SK-N-SH treated with all-trans-retinoic acid at 6 μM for 48 hours (cell line): ENCODE measurements at regions not wholly inside any gene's neighbourhood (a gene's known extent, or its start where the extent isn't known, plus 50 kb on each side); places are given as distances from the start of the nearest gene placed in this dataset.

Experiments
- ATAC-seq: fragments of 200-7000 bp; cut with Tn5 transposase; 3 replicates; pipeline ENCODE4 v1.9.1; 2020; ENCODE audit warnings: mild to moderate bottlenecking, moderate library complexity
- ARNTL ChIP-seq: fragments of 450-650 bp; formaldehyde crosslinking; IDR thresholded peaks from 2 replicates; pipeline ENCODE4 v1.5.0; 2020; ENCODE audit warnings: low read depth, mild to moderate bottlenecking, moderate library complexity, borderline replicate concordance
- BACH2 ChIP-seq: fragments of 250-450 bp; sonication (Bioruptor Pico); IDR thresholded peaks from 2 replicates; pipeline ENCODE4 v1.9.0; 2021; ENCODE audit warnings: mild to moderate bottlenecking, borderline replicate concordance
- CREB5 ChIP-seq: fragments of 250-450 bp; sonication (Bioruptor Pico); IDR thresholded peaks from 2 replicates; pipeline ENCODE4 v1.5.1; 2020; ENCODE audit warnings: low read depth, mild to moderate bottlenecking, moderate library complexity
- CSDC2 ChIP-seq: fragments of 250-450 bp; sonication (Bioruptor Pico); IDR thresholded peaks from 2 replicates; pipeline ENCODE4 v1.5.0; 2020; ENCODE audit warnings: mild to moderate bottlenecking, moderate library complexity
- CSRNP3 ChIP-seq: fragments of 250-450 bp; sonication (Bioruptor Pico); IDR thresholded peaks from 2 replicates; pipeline ENCODE4 v1.5.1; 2021; ENCODE audit warnings: mild to moderate bottlenecking, moderate library complexity
- ESRRG ChIP-seq: fragments of 250-450 bp; sonication (Bioruptor Pico); IDR thresholded peaks from 2 replicates; pipeline ENCODE4 v1.6.1; 2021; ENCODE audit warnings: mild to moderate bottlenecking
- GLIS3 ChIP-seq: fragments of 250-450 bp; sonication (Bioruptor Pico); IDR thresholded peaks from 2 replicates; pipeline ENCODE4 v1.5.0; 2020; ENCODE audit warnings: mild to moderate bottlenecking, moderate library complexity
- ISL1 ChIP-seq: fragments of 250-450 bp; sonication (Bioruptor Pico); IDR thresholded peaks from 2 replicates; pipeline ENCODE4 v2.1.2; 2022; ENCODE audit warnings: mild to moderate bottlenecking, moderate library complexity
- PATZ1 ChIP-seq: fragments of 250-450 bp; sonication (Bioruptor Pico); IDR thresholded peaks from 2 replicates; pipeline ENCODE4 v1.8.0; 2020; ENCODE audit warnings: mild to moderate bottlenecking, moderate library complexity, borderline replicate concordance
- POU6F1 ChIP-seq: fragments of 250-450 bp; sonication (Bioruptor Pico); IDR thresholded peaks from 2 replicates; pipeline ENCODE4 v1.8.0; 2021; ENCODE audit warnings: low read depth, mild to moderate bottlenecking, moderate library complexity, borderline replicate concordance
- PPARA ChIP-seq: fragments of 250-450 bp; sonication (Bioruptor Pico); IDR thresholded peaks from 2 replicates; pipeline ENCODE4 v1.5.0; 2020; ENCODE audit warnings: mild to moderate bottlenecking, borderline replicate concordance
- RARB ChIP-seq: fragments of 250-450 bp; sonication (Bioruptor Pico); IDR thresholded peaks from 2 replicates; pipeline ENCODE4 v1.8.0; 2021; ENCODE audit warnings: mild to moderate bottlenecking, moderate library complexity
- SNAI2 ChIP-seq: fragments of 250-450 bp; sonication (Bioruptor Pico); IDR thresholded peaks from 2 replicates; pipeline ENCODE4 v1.5.0; 2020; ENCODE audit warnings: mild to moderate bottlenecking, moderate library complexity
- TCF4 ChIP-seq: fragments of 250-450 bp; sonication (Bioruptor Pico); IDR thresholded peaks from 2 replicates; pipeline ENCODE4 v1.8.0; 2021; ENCODE audit warnings: mild to moderate bottlenecking, moderate library complexity, borderline replicate concordance
- TOX ChIP-seq: fragments of 250-450 bp; sonication (Bioruptor Pico); IDR thresholded peaks from 2 replicates; pipeline ENCODE4 v1.8.0; 2021; ENCODE audit warnings: mild to moderate bottlenecking, moderate library complexity, borderline replicate concordance
- TSHZ2 ChIP-seq: fragments of 250-450 bp; sonication (Bioruptor Pico); IDR thresholded peaks from 2 replicates; pipeline ENCODE4 v1.5.0; 2020; ENCODE audit warnings: mild to moderate bottlenecking, moderate library complexity
- ZC3H10 ChIP-seq: fragments of 250-450 bp; sonication (Bioruptor Pico); IDR thresholded peaks from 2 replicates; pipeline ENCODE4 v1.5.1; 2021; ENCODE audit warnings: mild to moderate bottlenecking, moderate library complexity
- ZFP3 ChIP-seq: fragments of 250-450 bp; sonication (Bioruptor Pico); IDR thresholded peaks from 2 replicates; pipeline ENCODE4 v1.5.0; 2020; ENCODE audit warnings: mild to moderate bottlenecking, moderate library complexity
- ZFP30 ChIP-seq: fragments of 450-650 bp; formaldehyde crosslinking; IDR thresholded peaks from 2 replicates; pipeline ENCODE4 v1.5.0; 2022; ENCODE audit warnings: mild to moderate bottlenecking, moderate library complexity
- ZNF70 ChIP-seq: fragments of 450-650 bp; formaldehyde crosslinking; IDR thresholded peaks from 2 replicates; pipeline ENCODE4 v1.5.0; 2020; ENCODE audit warnings: mild to moderate bottlenecking, moderate library complexity
- ZNF8 ChIP-seq: fragments of 450-650 bp; formaldehyde crosslinking; IDR thresholded peaks from 2 replicates; pipeline ENCODE4 v1.5.0; 2020; ENCODE audit warnings: mild to moderate bottlenecking, moderate library complexity

- TF ChIP-seq ISL1 (no peak), CSRNP3 (CRISPR knock-in tag) (no peak), ZC3H10 (CRISPR knock-in tag) (no peak), TCF4 (CRISPR knock-in tag) (no peak), RARB (no peak), ZFP3 (CRISPR knock-in tag) (no peak), ZNF70 (CRISPR knock-in tag) (no peak), ZNF8 (CRISPR knock-in tag) (no peak), CREB5 (no peak), GLIS3 (CRISPR knock-in tag) (no peak), TSHZ2 (CRISPR knock-in tag) (no peak), POU6F1 (no peak), CSDC2 (CRISPR knock-in tag) (no peak), ARNTL (CRISPR knock-in tag) (no peak), ZFP30 (CRISPR knock-in tag) (no peak), SNAI2 (CRISPR knock-in tag) (no peak), PPARA (CRISPR knock-in tag) (no peak), ESRRG (no peak), TOX (CRISPR knock-in tag) (no peak)
- no peak for ATAC-seq
These were observed 71.5 kb upstream of the N4BP1 start for GRCh38 chr16:48681520-48681919.

- no peak for ATAC-seq
- TF ChIP-seq TCF4 (CRISPR knock-in tag), result no peak
- TF ChIP-seq GLIS3 (CRISPR knock-in tag), result no peak
- no peak for TF ChIP-seq ARNTL (CRISPR knock-in tag)
- TF ChIP-seq CSRNP3 (CRISPR knock-in tag), result no peak
- no peak for TF ChIP-seq BACH2 (CRISPR knock-in tag)
- TF ChIP-seq RARB, result no peak
- TF ChIP-seq ZC3H10 (CRISPR knock-in tag), result no peak
- TF ChIP-seq ISL1, result no peak
- no peak for TF ChIP-seq POU6F1
- no peak for TF ChIP-seq SNAI2 (CRISPR knock-in tag)
- no peak for TF ChIP-seq PATZ1 (CRISPR knock-in tag)
- TF ChIP-seq TOX (CRISPR knock-in tag), result no peak
- no peak for TF ChIP-seq ZFP3 (CRISPR knock-in tag)
These were observed 70.9 kb upstream of the N4BP1 start for GRCh38 chr16:48680881-48681280.
